Osteocyte (in vitro differentiated cells): ENCODE measurements at regions not wholly inside any gene's neighbourhood (a gene's known extent, or its start where the extent isn't known, plus 50 kb on each side); places are given as distances from the start of the nearest gene placed in this dataset.

Experiments
- DNase-seq: peaks from one replicate; pipeline ENCODE4 v3.0.0; 2021; ENCODE audit warnings: mixed read lengths; ENCODE audit not compliant: unreplicated experiment; ENCODE audit errors: extremely low spot score
- H3K27ac Mint-ChIP-seq: one replicate; pipeline ENCODE4 v1.8.0; 2021; ENCODE audit warnings: mild to moderate bottlenecking, mixed read lengths; ENCODE audit not compliant: unreplicated experiment
- H3K27me3 Mint-ChIP-seq: one replicate; pipeline ENCODE4 v1.8.0; 2021; ENCODE audit warnings: mixed read lengths; ENCODE audit not compliant: unreplicated experiment
- H3K36me3 Mint-ChIP-seq: one replicate; pipeline ENCODE4 v1.8.0; 2021; ENCODE audit warnings: mixed read lengths; ENCODE audit not compliant: unreplicated experiment
- H3K4me1 Mint-ChIP-seq: one replicate; pipeline ENCODE4 v1.8.0; 2021; ENCODE audit warnings: mixed read lengths; ENCODE audit not compliant: unreplicated experiment
- H3K4me3 Mint-ChIP-seq: one replicate; pipeline ENCODE4 v1.8.0; 2021; ENCODE audit warnings: mild to moderate bottlenecking, moderate library complexity, mixed read lengths; ENCODE audit not compliant: unreplicated experiment
- H3K9me3 Mint-ChIP-seq: one replicate; pipeline ENCODE4 v1.8.0; 2021; ENCODE audit warnings: mixed read lengths; ENCODE audit not compliant: unreplicated experiment
- TF ChIP-seq, protein P1 (sequence below): fragments of 200-600 bp; sonication (generic); IDR thresholded peaks from 2 replicates; pipeline ENCODE4 v1.5.0; 2021; ENCODE audit warnings: antibody characterized with exemption, mild to moderate bottlenecking, moderate library complexity

DNA sequence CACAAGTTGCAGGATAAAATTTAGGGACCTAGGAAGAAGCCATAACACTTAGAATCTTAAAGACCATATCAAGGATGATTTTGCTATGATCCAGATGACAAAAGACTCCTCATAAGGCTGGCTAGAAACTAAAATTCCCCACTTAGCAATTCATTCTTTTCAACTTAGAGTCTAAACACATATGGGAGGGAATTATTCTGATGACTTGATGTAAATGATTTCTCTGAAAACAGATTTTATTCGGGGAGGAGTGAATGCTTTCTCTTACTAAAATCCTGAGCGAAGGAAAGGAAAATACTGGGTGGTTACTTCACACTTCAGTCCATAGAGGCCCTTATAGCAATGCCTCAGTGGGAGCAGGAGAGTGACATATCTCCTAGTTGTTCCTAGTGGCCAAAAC is 138.7 kb upstream of the SORCS1 start:
- Mint-ChIP-seq H3K27me3 (no peaks in the 10 kb centered on the region), H3K27ac (no peak overlapping the region), H3K4me3 (no peak overlapping the region), H3K9me3 (peaks cover 17% of the 10 kb centered on the region), H3K36me3 (no peaks in the 10 kb centered on the region), H3K4me1 (no peaks in the 10 kb centered on the region)
- TF ChIP-seq, protein P1, sequence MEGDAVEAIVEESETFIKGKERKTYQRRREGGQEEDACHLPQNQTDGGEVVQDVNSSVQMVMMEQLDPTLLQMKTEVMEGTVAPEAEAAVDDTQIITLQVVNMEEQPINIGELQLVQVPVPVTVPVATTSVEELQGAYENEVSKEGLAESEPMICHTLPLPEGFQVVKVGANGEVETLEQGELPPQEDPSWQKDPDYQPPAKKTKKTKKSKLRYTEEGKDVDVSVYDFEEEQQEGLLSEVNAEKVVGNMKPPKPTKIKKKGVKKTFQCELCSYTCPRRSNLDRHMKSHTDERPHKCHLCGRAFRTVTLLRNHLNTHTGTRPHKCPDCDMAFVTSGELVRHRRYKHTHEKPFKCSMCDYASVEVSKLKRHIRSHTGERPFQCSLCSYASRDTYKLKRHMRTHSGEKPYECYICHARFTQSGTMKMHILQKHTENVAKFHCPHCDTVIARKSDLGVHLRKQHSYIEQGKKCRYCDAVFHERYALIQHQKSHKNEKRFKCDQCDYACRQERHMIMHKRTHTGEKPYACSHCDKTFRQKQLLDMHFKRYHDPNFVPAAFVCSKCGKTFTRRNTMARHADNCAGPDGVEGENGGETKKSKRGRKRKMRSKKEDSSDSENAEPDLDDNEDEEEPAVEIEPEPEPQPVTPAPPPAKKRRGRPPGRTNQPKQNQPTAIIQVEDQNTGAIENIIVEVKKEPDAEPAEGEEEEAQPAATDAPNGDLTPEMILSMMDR = no peak
- no peak for DNase-seq

DNA sequence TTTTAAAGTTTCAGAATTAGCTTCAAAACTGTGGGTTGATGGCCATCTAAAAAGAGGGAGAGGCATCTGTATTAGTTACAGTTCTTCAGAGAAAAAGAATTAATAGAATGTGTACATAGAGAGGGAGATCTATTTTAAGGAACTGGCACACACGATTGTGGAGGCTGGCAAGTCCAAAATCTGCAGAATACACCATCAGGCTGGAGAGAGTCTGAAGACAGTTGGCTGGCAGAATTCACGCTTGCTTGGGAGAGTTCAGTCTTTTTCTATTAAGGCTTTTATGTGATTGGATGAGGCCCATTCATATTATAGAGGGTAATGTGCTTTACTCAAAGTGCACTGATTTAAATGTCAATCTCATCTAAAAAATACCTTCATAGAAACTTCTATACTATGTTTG is 135.1 kb upstream of the SORCS1 start:
- TF ChIP-seq, protein P1 = no peak
- Mint-ChIP-seq H3K27me3 (no peaks in the 10 kb centered on the region), H3K4me1 (no peaks in the 10 kb centered on the region), H3K9me3 (peaks cover 36% of the 10 kb centered on the region), H3K36me3 (no peaks in the 10 kb centered on the region), H3K27ac (no peak overlapping the region), H3K4me3 (no peak overlapping the region)
- no peak for DNase-seq

DNA sequence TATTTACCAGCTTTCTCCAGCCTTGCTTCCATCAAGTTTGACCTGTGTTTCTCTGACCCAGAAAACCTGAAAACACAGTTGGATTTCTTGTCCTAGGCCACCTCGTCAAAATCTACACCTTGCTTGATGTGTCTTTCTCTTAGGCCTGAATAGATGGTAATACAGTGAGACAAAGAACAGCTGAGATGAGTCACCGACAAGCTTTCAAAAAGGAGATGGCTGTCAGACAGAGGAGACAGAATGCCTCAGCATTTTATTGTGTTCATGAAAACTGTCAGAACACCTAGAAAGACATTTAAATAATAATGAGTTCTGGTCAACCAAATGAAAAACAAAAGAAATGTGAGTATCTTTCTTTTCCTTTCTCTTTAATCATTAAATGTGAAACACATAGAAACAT is 119.7 kb upstream of the SORCS1 start:
- Mint-ChIP-seq H3K9me3 (peaks cover 64% of the 10 kb centered on the region), H3K36me3 (no peaks in the 10 kb centered on the region), H3K27ac (no peak overlapping the region), H3K4me1 (no peaks in the 10 kb centered on the region), H3K4me3 (no peak overlapping the region), H3K27me3 (no peaks in the 10 kb centered on the region)
- TF ChIP-seq, protein P1 = no peak
- DNase-seq = no peak

DNA sequence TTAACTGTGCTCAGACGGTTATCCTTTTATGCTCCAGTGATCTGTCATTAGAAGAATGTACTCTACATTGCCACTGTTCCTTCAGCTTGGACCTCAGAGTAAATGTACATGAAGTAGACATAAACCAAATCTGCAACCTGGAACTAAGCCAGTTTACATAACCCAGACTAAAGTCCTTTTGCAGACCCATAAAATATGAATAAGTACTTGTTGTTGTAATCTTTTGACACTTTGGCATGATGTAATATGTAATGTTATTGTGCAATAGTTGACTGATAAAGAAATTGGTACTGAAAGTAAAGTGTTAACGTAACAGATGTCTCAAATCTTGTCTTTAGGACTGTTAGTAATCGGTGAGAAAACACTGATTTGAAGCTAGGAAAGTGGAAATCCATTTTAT is 115.8 kb upstream of the SORCS1 start:
- DNase-seq = no peak
- Mint-ChIP-seq H3K27ac (no peak overlapping the region), H3K4me3 (no peak overlapping the region), H3K9me3 (peaks cover 34% of the 10 kb centered on the region), H3K36me3 (no peaks in the 10 kb centered on the region), H3K27me3 (no peaks in the 10 kb centered on the region), H3K4me1 (no peaks in the 10 kb centered on the region)
- TF ChIP-seq, protein P1 = no peak

DNA sequence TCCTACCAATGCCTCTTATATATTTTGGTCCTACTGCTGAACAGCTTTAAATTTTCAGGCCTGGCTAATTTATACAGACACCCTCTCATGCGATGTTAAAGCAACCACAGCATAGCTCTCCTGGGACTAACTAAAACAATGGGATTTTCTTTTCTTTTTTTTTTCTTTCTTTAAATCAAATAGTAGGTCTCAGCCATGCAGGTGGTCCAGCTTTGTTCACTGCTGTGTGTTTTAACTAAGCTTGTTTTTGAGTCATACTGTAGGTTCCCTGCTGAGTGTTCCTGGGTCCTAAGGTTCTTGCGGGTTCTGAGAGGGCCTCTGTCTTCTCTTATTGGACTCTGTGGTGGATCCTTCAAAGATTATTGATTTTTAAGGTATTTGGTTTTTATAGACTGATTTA is 113.1 kb upstream of the SORCS1 start:
- no peaks in the 10 kb centered on the region for H3K4me1 Mint-ChIP-seq
- H3K9me3 Mint-ChIP-seq = peaks cover 38% of the 10 kb centered on the region
- H3K27me3 Mint-ChIP-seq = no peaks in the 10 kb centered on the region
- no peak overlapping the region for H3K4me3 Mint-ChIP-seq
- no peak for DNase-seq
- H3K36me3 Mint-ChIP-seq = no peaks in the 10 kb centered on the region
- no peak overlapping the region for H3K27ac Mint-ChIP-seq
- TF ChIP-seq, protein P1 = no peak
